ENCODE measurements at regions not wholly inside any gene's neighbourhood (a gene's known extent, or its start where the extent isn't known, plus 50 kb on each side); places are given as distances from the start of the nearest gene placed in this dataset.

- DNase-seq (ENCODE audit: low spot score, unreplicated experiment): no peak
- H3K4me3 Mint-ChIP-seq (ENCODE audit: low read depth): no peak overlapping the region
- TF ChIP-seq CTCF (IDR thresholded peaks at IDR 0.05; ENCODE audit: unreplicated experiment): no peak
- H3K27me3 Mint-ChIP-seq: no peaks in the 10 kb centered on the region
- H3K27ac Mint-ChIP-seq: no peak overlapping the region
- H3K4me1 Mint-ChIP-seq (ENCODE audit: low read depth): no peaks in the 10 kb centered on the region
- H3K9me3 Mint-ChIP-seq (ENCODE audit: low read depth): no peaks in the 10 kb centered on the region
- H3K36me3 Mint-ChIP-seq (ENCODE audit: insufficient read depth): no peaks in the 10 kb centered on the region
Observed at GRCh38 chr4:181619651-181620050, 623.6 kb upstream of the TENM3 start.

- H3K4me1 Mint-ChIP-seq (ENCODE audit: low read depth): no peaks in the 10 kb centered on the region
- peaks cover 5% of the 10 kb centered on the region for H3K9me3 Mint-ChIP-seq (ENCODE audit: low read depth)
- H3K4me3 Mint-ChIP-seq (ENCODE audit: low read depth): no peak overlapping the region
- no peaks in the 10 kb centered on the region for H3K27me3 Mint-ChIP-seq
- DNase-seq (ENCODE audit: low spot score, unreplicated experiment): no peak
- no peak overlapping the region for H3K27ac Mint-ChIP-seq
- TF ChIP-seq CTCF (IDR thresholded peaks at IDR 0.05; ENCODE audit: unreplicated experiment): no peak
- H3K36me3 Mint-ChIP-seq (ENCODE audit: insufficient read depth): no peaks in the 10 kb centered on the region
Observed at GRCh38 chr4:181637186-181638105, 605.8 kb upstream of the TENM3 start.

- no peak overlapping the region for H3K27ac Mint-ChIP-seq
- no peaks in the 10 kb centered on the region for H3K4me1 Mint-ChIP-seq (ENCODE audit: low read depth)
- H3K36me3 Mint-ChIP-seq (ENCODE audit: insufficient read depth): no peaks in the 10 kb centered on the region
- peaks cover 13% of the 10 kb centered on the region for H3K9me3 Mint-ChIP-seq (ENCODE audit: low read depth)
- no peak for DNase-seq (ENCODE audit: low spot score, unreplicated experiment)
- H3K4me3 Mint-ChIP-seq (ENCODE audit: low read depth): no peak overlapping the region
- TF ChIP-seq CTCF (IDR thresholded peaks at IDR 0.05; ENCODE audit: unreplicated experiment): no peak
- peaks cover 6% of the 10 kb centered on the region for H3K27me3 Mint-ChIP-seq
Observed at GRCh38 chr4:181643466-181643865, 599.7 kb upstream of the TENM3 start.

- no peak for DNase-seq (ENCODE audit: low spot score, unreplicated experiment)
- H3K9me3 Mint-ChIP-seq (ENCODE audit: low read depth): peaks cover 16% of the 10 kb centered on the region
- TF ChIP-seq CTCF (IDR thresholded peaks at IDR 0.05; ENCODE audit: unreplicated experiment): no peak
- H3K27ac Mint-ChIP-seq: no peak overlapping the region
- H3K27me3 Mint-ChIP-seq: peaks cover 6% of the 10 kb centered on the region
- H3K4me1 Mint-ChIP-seq (ENCODE audit: low read depth): peaks cover 2% of the 10 kb centered on the region
- H3K36me3 Mint-ChIP-seq (ENCODE audit: insufficient read depth): no peaks in the 10 kb centered on the region
- H3K4me3 Mint-ChIP-seq (ENCODE audit: low read depth): no peak overlapping the region
Observed at GRCh38 chr4:181645489-181645888, 597.7 kb upstream of the TENM3 start.

GRCh38 chr4:181646864-181647263 is 596.3 kb upstream of the TENM3 start:
- Mint-ChIP-seq H3K4me1 (ENCODE audit: low read depth) (peaks cover 2% of the 10 kb centered on the region), H3K27me3 (peaks cover 6% of the 10 kb centered on the region)

More at GRCh38 chr4:181646864-181647263, 596.3 kb upstream of the TENM3 start:
- Mint-ChIP-seq H3K4me3 (ENCODE audit: low read depth) (no peak overlapping the region), H3K36me3 (ENCODE audit: insufficient read depth) (no peaks in the 10 kb centered on the region), H3K27ac (no peak overlapping the region), H3K9me3 (ENCODE audit: low read depth) (peaks cover 16% of the 10 kb centered on the region)
- TF ChIP-seq CTCF (IDR thresholded peaks at IDR 0.05; ENCODE audit: unreplicated experiment): no peak
- no peak for DNase-seq (ENCODE audit: low spot score, unreplicated experiment)
